HEK293 (cell line): ENCODE measurements at regions not wholly inside any gene's neighbourhood (a gene's known extent, or its start where the extent isn't known, plus 50 kb on each side); places are given as distances from the start of the nearest gene placed in this dataset.

Source experiments
- CTCF ChIP-seq: fragments of 450-650 bp; formaldehyde crosslinking; IDR thresholded peaks from 2 replicates; pipeline ENCODE4 v1.5.1; 2016; ENCODE audit warnings: missing biosample characterization, missing genetic modification characterization
- GLIS1 ChIP-seq: fragments of 450-650 bp; formaldehyde crosslinking; IDR thresholded peaks from 2 replicates; pipeline ENCODE4 v1.5.1; 2016; ENCODE audit warnings: missing biosample characterization, missing genetic modification characterization
- TCF7L2 ChIP-seq: IDR thresholded peaks from 2 replicates; pipeline ENCODE4 v1.6.1; 2011; ENCODE audit warnings: low read depth, mild to moderate bottlenecking, inconsistent platforms, low read length, moderate library complexity, borderline replicate concordance
- ZBTB6 ChIP-seq: fragments of 450-650 bp; formaldehyde crosslinking; IDR thresholded peaks from 2 replicates; pipeline ENCODE4 v1.5.1; 2017; ENCODE audit warnings: missing biosample characterization, missing genetic modification characterization
- ZNF112 ChIP-seq: fragments of 450-650 bp; formaldehyde crosslinking; IDR thresholded peaks from 2 replicates; pipeline ENCODE4 v1.5.0; 2017; ENCODE audit warnings: missing biosample characterization, missing genetic modification characterization
- ZNF121 ChIP-seq: fragments of 450-650 bp; formaldehyde crosslinking; IDR thresholded peaks from 2 replicates; pipeline ENCODE4 v1.5.1; 2016; ENCODE audit warnings: missing biosample characterization, missing genetic modification characterization
- ZNF248 ChIP-seq: fragments of 450-650 bp; formaldehyde crosslinking; IDR thresholded peaks from 2 replicates; pipeline ENCODE4 v1.5.1; 2017; ENCODE audit warnings: missing biosample characterization, missing genetic modification characterization
- ZNF274 ChIP-seq, 2 experiments: fragments of 200-500 bp in 1 of 2; fragments of 450-650 bp in 1 of 2; sonication (Bioruptor generic) in 1 of 2; formaldehyde crosslinking in 1 of 2; IDR thresholded peaks; 2 replicates each; pipeline versions ENCODE4 v1.5.1 to v1.6.1; 2014 to 2016; ENCODE audit warnings: borderline replicate concordance in 1 of 2, inconsistent platforms in 1 of 2, low read length in 1 of 2, missing biosample characterization in 1 of 2, missing genetic modification characterization in 1 of 2
- ZNF48 ChIP-seq: fragments of 450-650 bp; formaldehyde crosslinking; IDR thresholded peaks from 2 replicates; pipeline ENCODE4 v1.5.1; 2016; ENCODE audit warnings: missing biosample characterization, missing genetic modification characterization
- ZNF558 ChIP-seq: fragments of 450-650 bp; formaldehyde crosslinking; IDR thresholded peaks from 2 replicates; pipeline ENCODE4 v1.5.1; 2016; ENCODE audit warnings: missing biosample characterization, missing genetic modification characterization
- ZNF600 ChIP-seq: fragments of 450-650 bp; formaldehyde crosslinking; IDR thresholded peaks from 2 replicates; pipeline ENCODE4 v1.5.1; 2016; ENCODE audit warnings: missing biosample characterization, missing genetic modification characterization
- ZNF658 ChIP-seq: fragments of 450-650 bp; formaldehyde crosslinking; IDR thresholded peaks from 2 replicates; pipeline ENCODE4; 2016; ENCODE audit warnings: missing biosample characterization, missing genetic modification characterization
- TF ChIP-seq, protein P1 (sequence below): fragments of 450-650 bp; formaldehyde crosslinking; IDR thresholded peaks from 2 replicates; pipeline ENCODE4 v1.5.1; 2017; ENCODE audit warnings: missing biosample characterization, missing genetic modification characterization

DNA sequence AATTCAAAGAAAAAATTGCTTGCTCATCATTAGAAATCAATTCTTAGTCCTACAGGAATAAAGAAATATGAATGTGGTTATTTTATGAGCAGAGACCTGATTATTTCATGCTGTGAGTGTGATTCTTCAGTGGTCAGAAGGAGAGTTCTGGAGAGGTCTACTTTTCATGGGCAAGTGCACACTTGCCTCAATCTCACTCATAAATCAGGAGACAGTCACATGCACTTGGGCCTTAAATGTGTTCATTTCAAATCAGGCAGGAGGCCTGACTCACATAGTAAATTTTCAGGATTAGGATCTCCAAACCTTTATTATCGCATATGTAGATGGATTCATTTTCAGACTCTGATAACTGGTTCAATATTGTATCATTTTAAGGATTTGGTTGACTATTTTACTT, 323.2 kb upstream of the CCNH start:
- TF ChIP-seq CTCF (tag by site-specific recombination), result no peak
- TF ChIP-seq ZNF274 (IDR thresholded peaks at IDR 0.05; ENCODE audit: low read length), result no peak
- TF ChIP-seq ZNF274 (tag by site-specific recombination; IDR thresholded peaks at IDR 0.05; ENCODE audit: borderline replicate concordance), result no peak
- no peak for TF ChIP-seq ZNF658 (tag by site-specific recombination)
- TF ChIP-seq TCF7L2, result no peak
- TF ChIP-seq ZNF121 (tag by site-specific recombination), result no peak
- no peak for TF ChIP-seq ZBTB6 (tag by site-specific recombination)
- no peak for TF ChIP-seq ZNF600
- TF ChIP-seq ZNF48 (tag by site-specific recombination), result no peak
- TF ChIP-seq ZNF112 (tag by site-specific recombination), result no peak
- no peak for TF ChIP-seq ZNF558 (tag by site-specific recombination)
- TF ChIP-seq, protein P1, sequence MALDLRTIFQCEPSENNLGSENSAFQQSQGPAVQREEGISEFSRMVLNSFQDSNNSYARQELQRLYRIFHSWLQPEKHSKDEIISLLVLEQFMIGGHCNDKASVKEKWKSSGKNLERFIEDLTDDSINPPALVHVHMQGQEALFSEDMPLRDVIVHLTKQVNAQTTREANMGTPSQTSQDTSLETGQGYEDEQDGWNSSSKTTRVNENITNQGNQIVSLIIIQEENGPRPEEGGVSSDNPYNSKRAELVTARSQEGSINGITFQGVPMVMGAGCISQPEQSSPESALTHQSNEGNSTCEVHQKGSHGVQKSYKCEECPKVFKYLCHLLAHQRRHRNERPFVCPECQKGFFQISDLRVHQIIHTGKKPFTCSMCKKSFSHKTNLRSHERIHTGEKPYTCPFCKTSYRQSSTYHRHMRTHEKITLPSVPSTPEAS (tag by site-specific recombination), result no peak
- TF ChIP-seq GLIS1 (tag by site-specific recombination), result no peak
- no peak for TF ChIP-seq ZNF248
